ENCODE measurements at regions not wholly inside any gene's neighbourhood (a gene's known extent, or its start where the extent isn't known, plus 50 kb on each side); places are given as distances from the start of the nearest gene placed in this dataset.

DNA sequence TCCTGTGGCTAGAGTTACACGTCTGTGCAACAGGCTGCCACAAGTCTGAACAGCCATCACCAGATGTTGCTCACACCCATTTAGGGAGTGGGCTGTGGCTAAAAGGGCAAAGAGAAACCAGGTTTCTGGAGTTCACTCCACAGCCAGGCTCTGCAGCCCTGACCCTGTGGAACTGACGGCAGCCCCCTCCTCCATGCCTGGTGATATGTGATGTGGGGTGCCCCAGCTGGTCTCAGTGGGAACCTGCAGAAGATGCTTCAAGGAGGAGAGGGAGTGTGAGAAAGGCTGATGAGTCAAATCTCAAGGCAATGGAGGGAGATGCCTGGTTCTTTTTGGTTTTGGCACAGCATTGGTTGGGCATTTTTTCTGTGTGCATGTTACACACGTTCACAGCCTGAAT is 130.6 kb downstream of the TPRA1 start:
- DNase-seq (ENCODE audit: low read depth, low spot score) = no peak

DNA sequence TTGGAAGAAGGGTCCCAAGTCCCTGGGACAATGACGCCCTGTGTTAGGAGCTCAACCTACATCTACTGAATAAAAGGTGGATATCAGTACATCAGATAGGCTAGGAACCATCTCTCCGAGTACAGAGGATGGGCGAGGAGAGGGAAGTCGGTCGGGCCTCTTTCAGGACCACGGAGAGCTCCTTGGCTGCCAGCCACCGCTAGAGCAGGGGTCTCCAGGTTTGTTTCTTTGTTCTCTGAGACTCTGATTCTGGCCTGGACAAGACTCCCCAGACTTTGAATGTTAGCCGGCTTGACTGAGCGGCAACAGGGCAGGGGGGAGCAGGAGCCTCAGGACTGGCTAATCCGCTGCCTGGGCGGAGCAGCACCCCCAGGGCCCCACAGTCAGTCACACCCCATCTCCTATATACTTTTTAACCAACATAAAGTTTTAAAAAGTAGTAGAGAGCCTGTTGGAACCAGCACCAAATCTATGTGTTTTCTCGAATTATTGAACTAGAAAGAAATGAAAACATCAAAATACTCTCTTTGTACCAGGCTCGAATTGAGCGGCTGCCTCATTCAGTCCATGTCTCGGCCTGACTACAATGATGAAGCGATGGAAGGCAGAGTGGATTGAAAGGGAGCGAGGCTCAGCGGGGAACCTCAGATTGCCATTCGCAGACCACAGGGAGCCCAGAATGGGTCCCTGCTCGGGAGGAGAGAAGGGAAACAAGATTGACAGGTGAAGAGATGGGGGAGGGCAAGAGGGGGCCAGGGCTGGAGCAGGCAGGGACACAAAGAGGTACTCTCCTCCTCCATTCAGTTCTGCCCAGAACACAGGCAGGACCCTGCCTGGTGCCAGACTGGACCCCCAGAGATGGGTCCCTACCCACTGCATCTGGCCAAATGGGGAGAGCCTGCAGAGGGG is 131.6 kb downstream of the TPRA1 start:
- no peak for DNase-seq (ENCODE audit: low read depth, low spot score)

DNA sequence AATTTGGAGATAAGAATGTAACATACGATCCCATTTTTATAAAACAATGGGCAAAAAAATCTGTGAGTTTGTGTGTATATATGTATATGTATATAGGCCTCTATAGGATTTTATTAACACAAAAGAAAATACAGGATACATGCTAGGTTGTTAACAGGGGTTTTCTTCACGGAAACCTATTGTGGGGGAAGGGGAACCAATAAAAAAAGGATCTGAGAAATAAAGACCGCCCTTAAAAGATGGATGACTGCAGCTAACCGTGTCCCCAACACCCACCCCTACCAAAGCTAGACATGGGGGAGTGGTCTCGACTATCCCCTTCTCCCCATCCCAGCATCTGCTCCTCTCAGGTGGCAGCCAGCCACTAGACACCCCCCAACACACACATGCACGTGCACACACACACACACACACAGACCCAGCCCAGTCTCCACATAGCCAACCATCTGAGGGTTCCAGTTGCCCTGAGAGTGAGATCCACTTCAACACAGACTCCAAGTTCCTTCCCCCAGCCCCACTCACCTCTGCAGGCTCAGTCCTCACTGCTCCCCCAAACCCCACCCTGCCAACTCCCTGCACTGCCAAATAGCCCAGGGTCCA is 132.9 kb downstream of the TPRA1 start:
- no peak for DNase-seq (ENCODE audit: low read depth, low spot score)

DNA sequence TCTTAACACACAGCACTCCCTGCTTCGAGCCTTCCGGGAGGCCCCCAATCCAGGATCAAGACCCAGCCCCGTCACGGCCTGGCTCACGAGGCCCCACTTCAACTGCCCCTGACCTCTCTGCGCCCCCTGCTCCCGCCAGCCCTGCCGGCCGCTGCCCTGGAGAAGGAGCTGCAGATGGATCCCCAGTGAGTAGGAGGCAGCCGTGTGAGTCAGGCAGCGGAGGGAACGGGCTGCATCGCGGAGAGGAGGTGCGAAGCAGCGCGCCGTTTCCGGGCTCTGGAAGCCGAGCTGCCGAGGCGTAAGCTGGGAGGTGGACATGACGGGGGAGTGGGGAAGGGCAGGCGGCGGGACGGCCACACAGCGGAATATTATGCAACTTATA is 133.4 kb downstream of the TPRA1 start:
- DNase-seq (ENCODE audit: low read depth, low spot score) = peak; percentile 29

DNA sequence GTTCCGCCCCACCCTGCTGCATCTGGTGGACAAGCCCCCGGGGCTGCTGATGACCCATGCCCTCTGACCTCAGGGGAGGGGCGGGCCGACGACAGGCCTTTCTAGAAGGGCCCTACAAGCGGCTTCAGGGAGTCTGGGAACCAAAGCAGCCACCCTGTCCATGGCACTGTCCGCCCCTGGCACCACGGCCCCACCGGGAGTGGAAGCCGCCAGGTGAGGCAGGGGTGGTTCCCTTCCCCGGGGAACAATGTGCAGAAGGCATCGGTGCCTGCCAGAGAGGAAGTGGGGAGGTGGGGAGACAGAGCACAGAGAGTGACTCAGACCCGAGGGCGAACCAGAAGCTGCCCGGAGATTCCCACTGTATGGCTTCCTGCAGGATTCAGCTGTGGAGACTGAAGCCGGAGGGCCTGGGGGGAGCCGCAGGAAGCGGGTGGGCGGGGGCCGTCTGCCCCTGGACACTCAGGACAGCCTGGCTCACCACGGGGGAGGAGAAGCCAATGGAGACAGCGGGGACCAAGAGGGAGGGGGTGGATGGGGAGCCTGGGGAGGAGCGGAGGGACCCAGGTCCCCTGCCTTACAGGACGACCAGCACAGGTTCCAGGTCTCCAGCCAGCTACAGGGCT is 134.0 kb downstream of the TPRA1 start:
- DNase-seq (ENCODE audit: low read depth, low spot score) = peak; percentile 47

DNA sequence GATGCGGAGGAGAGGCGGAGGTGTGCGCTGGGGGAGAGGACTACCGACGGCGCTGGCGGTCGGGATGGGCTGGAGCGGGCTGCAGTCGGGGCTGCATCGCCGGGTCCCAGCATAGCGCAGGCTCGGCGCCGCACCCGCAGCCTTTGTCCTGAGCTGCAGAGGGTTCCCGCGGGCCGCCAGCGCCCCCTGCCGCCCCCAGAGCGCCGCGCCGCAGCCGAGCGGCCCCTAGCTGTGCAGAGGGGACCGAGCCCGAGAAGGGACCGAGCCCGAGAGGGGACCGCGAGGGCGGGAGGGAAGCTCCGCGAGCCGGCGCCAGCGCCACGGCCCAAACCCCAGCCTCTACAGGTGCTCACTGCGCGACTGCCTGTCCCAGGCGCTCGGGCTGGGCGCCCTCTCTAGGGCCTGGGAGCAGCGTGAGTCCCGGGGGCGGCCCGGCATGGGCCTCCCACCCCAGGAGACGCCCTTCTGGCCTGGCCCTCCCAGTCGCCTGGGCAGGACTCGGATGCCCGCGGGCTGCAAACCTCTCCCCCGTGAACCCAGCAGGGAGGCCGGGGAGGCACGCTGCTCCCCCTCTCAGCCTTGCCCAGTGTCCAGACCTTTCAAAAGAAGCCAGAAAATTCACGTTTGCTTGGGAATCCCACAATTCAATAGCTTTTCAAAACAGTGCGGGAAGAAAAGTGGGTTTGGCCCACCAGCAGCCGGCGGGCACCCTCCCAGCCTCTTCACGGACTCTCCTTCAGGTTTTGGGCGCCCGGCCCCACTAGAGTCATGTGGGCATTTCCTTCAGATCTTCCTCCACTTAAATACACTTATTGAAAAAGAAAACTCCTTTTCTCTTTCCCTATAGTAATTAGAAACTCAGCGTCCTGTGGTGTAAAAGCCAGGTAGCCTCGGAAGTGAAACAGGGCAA is 134.7 kb downstream of the TPRA1 start:
- no peak for DNase-seq (ENCODE audit: low read depth, low spot score)

DNA sequence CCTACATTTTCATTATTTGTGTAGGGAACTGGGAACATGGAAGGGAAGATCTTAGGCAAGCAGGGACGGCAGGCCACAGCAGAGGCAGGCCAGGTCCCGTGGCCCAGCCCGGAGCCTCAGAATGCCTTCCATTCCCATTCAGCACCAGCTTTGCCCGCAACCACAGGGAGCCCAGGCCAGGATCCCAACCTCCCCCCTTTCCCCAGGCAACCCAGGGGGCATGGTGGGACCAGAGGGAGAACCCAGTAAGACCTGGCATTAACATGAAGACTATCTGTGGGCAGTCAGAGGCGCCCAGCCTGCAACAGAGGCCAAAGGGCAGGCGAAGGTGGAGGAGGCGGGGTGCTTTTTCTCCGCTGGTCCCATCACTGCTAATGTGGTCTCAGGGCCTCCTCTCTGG is 135.6 kb downstream of the TPRA1 start:
- DNase-seq (ENCODE audit: low read depth, low spot score) = no peak

DNA sequence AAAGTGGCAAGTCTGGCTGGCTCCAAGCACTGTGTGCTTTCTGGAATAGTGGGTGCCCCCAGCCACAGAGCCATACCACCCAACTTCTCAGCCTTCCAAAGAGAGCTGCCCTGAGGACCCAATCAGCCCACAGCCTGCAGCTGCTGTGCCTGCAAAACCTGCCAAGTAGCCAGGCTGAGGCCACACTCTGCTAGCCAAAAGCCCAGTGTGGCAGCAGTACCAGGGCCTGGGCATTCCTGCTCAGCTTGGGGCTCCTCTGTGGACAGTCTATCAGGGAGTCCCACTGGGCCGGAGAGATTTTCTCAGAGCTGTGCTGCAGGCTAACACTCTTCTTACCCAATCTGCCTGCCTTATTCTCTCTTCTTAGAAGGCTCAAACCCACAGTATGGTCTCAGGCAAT is 136.5 kb downstream of the TPRA1 start:
- no peak for DNase-seq (ENCODE audit: low read depth, low spot score)

DNA sequence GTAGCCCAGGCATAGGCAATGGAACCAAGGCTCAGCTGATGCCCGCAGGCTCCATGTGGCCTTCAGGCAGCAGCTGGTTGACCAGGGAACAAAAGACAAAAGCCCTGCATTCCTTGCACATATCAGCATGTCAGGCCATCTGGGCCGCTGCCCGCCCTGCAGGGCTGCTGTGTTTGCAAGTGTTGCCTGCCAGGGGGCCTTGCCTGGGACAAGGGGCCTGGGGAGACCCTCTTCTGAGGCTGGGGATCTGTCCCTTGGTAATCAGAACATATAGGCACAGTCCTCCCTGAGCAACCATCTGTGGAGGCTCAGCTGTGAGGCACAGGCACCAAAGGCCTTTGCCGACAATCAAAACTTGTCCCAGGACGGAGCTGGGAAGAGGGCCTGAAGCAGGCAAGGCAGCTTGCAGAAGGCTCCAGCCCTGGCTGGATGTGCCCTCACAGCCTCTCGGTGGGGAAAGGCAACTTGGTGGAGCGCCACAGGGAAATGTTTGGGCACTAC is 138.2 kb downstream of the TPRA1 start:
- no peak for DNase-seq (ENCODE audit: low read depth, low spot score)

DNA sequence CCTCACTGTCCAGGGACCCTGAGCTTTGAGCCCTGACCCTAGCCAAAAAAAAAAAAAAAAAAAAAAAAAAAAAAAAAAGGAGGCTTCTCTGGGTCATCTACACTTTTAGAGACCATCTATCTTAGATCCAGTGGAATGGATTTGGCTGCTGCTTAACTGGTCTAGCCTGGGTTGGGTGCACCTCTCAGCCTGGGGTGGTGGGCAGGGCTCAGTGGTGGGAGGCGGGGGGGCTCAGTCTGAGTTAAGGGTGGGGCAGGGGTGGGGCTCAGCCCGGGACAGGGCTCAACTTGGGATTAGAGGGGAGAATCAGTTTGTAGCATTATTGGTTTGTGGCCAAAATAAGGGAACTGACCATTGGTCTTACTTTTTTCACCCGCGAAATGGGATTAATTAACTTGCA is 139.2 kb downstream of the TPRA1 start:
- DNase-seq (ENCODE audit: low read depth, low spot score) = no peak

DNA sequence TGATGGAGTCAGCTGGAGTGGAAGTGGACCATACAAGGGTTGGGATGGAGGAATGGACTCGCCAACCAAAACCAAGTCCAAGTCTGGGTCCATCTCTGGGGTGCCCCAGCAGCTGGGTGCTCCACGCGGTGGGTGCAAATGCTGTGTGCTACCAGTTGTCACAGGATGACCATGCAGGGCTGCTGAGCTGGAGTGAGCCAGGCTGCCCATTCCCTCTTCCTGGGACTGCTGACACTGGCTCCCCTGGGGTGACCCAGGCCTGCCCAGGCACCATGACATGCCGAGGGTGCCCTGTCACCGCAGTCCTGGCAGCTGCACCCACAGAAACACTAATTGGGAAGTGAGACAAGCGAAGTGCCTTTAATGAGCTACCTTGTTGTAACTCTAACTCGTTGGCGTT is 140.2 kb downstream of the TPRA1 start:
- no peak for DNase-seq (ENCODE audit: low read depth, low spot score)

DNA sequence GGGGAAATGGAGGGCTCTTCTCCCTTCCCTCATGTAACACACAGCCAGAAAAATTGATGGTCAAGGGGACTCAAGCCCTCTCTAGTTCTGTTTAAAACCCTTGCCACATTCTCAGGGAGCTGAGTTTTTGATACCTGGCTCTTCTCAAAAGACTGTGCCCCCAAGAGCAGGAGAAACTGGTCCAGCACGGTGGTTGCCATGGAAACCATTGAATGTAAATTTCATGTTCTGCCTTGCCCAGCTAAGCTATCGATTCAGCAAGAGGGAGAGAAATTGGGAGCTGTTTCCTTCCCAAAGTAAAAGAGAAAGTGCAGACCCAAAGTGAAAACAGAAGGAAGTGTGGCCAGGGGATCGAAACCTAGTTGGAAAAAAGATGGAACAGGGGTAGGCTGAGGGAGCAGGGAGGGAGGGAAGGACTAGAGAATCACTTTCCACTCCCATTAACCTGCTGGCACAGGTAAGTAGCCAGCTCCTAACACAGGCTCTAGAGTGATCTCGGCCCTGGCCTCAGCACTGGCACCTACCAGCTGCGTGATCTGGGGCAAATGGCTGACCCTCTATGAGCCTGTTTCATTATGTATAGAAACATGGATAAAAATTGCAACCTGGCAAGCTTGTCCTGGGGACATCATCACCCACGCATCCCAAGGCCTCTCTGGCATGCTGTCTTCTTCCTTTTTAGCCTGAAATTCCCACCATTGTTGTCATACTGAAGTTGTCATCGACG is 140.9 kb downstream of the TPRA1 start:
- no peak for DNase-seq (ENCODE audit: low read depth, low spot score)

DNA sequence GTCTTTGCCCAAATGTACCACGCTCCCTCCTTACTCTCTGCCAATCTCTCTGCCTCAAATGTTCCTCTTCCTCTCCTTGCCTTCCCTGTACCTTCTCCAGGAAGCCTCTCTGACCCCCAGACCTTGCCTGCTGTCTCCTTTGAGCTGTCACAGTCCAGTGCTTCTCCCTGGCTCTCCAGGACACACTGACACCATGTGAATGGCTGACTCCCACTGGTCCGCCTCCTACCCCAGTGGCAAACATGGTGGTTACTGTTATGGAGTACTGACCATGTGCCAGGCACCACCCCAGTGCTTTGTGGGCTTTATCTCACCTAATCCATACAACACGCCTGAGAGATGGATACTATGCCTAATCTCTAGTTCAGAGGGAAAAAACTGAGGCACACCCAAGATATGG is 141.9 kb downstream of the TPRA1 start:
- DNase-seq (ENCODE audit: low read depth, low spot score) = no peak

DNA sequence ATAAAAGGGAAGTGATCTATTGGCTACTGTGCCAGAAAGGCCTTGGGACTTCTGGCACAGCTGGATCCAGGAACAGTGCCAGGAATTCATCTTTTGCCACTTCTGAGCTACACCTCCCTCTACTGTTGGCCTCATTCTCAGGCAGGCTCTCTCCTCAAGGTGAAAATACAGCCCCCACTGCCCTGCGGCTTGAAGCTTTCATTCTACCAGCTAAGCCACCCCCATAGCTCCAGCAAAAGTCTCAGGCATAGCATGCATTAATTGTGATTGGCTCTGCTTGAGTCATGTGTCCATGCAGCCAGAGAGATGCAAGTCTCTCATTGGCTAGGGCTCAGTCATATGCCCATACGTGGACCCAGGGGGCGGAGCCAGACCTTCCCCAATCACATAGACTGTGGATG is 142.4 kb downstream of the TPRA1 start:
- no peak for DNase-seq (ENCODE audit: low read depth, low spot score)

DNA sequence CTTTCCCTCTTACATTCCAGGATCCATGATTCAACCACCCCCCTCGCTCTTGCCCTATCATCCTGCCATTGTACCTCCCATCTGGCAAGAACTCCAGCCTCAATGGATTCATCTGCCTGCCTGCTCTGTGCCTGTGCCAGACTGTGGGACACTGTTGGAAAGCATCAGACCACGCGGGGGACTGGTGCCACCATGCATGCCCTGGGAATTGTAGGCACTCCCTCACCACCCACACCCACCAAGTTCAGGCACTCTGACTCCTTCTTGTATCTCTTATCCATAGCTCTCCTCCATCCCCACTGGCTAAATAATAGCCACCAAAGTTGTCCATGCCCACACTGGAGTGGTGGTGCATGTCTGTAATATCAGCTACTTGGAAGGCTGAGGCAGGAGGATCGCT is 143.8 kb downstream of the TPRA1 start:
- DNase-seq (ENCODE audit: low read depth, low spot score) = no peak

DNA sequence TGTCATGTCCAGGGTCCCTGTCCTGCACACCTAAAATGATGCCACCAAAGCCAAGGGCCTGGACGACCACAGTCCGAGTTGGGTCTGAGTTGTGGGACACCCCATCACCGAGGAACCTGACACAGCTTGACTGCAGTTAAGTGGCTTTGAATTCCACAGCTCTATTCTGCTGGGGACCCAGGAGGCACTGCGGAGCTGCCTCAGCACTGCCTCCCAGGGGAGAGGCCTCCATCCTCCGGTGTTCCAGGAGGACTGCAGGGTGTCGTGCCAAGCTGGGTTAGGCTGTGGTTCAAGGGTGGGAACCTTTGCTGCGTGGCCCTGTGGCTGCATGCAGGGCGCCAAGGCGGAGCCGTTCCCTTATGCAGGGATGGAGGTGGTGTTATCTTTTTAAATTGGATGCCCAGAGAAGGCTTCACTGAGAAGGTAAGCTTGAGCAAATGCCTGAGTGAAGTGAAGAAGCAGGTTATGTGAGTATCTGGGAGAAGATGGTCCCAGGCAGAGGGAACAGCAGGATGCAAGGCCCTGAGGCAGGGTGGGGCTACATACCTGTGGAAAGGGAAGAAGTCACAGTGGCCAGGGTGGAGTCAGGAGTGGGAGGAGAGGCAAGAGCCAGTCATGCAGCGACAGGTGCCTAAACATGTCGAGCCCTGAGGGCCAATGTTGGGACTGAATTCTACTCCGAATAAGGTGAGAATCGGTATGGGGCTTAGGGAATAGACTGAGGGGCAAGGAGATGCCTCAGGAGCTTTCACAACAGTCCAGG is 144.8 kb downstream of the TPRA1 start:
- DNase-seq (ENCODE audit: low read depth, low spot score) = no peak

DNA sequence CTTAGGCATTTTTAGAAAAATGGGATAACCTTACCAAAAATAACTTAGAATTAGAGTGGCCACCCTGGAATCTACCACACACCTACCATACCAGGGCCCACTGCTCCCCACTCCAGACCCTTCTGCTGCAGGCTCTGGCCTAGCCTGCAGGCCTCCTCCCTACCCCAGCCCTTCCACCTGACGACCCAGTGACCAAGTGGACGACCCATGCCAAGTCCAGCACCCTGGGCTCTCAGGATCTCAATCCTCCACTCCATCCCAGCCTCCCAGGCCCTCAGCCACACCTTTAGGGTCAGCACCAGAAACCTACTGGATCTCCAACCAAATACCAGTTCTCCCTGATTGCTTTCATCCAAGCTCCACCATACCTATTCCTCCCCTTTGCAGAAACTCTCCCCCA is 145.8 kb downstream of the TPRA1 start:
- no peak for DNase-seq (ENCODE audit: low read depth, low spot score)

DNA sequence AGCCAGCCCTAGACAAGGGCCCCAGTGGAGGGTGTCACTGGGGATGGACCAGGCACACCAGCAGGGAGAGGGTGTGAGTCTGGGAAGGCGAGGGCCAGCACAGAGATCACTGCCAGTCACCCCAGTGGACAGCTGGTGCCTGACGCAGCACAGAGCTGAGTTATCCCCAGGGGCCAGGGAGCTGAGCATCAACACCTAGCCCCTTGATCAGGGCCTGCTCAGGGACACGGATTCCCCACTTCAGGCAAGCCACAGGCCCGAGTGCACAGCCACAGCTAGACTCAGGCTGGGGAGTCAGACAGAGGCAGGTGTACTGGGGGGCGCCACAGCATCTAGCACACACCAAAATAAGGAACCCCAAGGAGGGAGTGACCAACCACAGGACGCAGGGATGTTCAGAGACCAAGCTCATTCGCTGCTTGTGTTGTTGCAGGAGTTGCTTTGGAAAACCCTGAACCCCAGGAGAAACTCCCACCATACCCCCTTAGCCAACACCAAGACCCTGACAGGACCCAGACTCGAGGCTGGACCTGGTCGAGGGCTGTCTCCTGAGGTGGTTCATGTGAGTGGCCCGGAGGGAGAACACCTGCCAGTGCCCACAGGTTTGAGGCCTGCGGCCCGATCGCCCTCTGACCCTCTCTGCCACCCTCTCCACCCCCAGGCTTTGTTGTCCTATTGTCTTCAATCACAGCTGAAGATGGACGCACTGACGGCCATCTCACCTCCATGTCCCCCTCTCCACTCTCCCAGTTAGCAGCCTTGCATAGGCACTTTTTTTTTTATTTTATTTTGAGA is 146.8 kb downstream of the TPRA1 start:
- DNase-seq (ENCODE audit: low read depth, low spot score) = no peak

DNA sequence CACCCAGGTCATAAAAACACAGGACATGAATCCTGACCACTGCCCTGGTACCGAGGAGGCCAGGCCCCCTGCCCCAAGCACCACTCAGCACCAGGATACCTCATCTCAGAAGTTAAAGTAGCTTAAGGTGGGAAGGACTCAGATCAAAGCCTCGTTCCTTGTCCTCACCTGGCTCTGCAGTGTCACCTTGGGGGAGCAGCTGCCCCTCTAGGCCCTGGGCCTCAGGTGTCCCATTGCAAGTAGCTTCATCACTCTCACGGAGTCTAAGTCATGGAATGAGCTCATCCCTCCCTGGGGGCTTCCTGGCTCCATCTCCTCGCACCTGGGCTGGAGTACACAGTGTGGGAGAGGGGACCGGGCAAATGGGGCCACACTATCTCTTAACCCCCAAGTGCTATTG is 148.0 kb downstream of the TPRA1 start:
- DNase-seq (ENCODE audit: low read depth, low spot score) = no peak
